H9 (cell line): ENCODE measurements at regions not wholly inside any gene's neighbourhood (a gene's known extent, or its start where the extent isn't known, plus 50 kb on each side); places are given as distances from the start of the nearest gene placed in this dataset.
A peak's percentile ranks its signal among the peaks of the same experiment; 100 is the strongest.

ENCODE experiments used
- DNase-seq: peaks from one replicate; pipeline ENCODE4 v3.0.0-alpha.2; 2017
- H2AFZ ChIP-seq: one replicate; pipeline ENCODE4 v1.6.1; 2013; ENCODE audit warnings: mild to moderate bottlenecking, low read length, control low read depth, moderate library complexity
- H2AK5ac ChIP-seq: 2 replicates; pipeline ENCODE4 v1.6.1; 2013; ENCODE audit warnings: low read length, control low read depth, mixed read lengths; ENCODE audit not compliant: insufficient read length
- H2BK120ac ChIP-seq: one replicate; pipeline ENCODE4 v1.6.1; 2013; ENCODE audit warnings: low read depth, mild to moderate bottlenecking, low read length, control low read depth, inconsistent platforms; ENCODE audit not compliant: poor library complexity, severe bottlenecking
- H2BK12ac ChIP-seq: 2 replicates; pipeline ENCODE4 v1.6.1; 2013; ENCODE audit warnings: low read length, control low read depth, mixed read lengths, low read depth; ENCODE audit not compliant: insufficient read length
- H2BK15ac ChIP-seq: 2 replicates; pipeline ENCODE4 v1.6.1; 2013; ENCODE audit warnings: low read depth, low read length, control low read depth
- H2BK20ac ChIP-seq: one replicate; pipeline ENCODE4 v1.6.1; 2013; ENCODE audit warnings: low read depth, mild to moderate bottlenecking, low read length, control low read depth, inconsistent platforms; ENCODE audit not compliant: poor library complexity, severe bottlenecking
- H2BK5ac ChIP-seq: 2 replicates; pipeline ENCODE4 v1.6.1; 2013; ENCODE audit warnings: low read length, control low read depth, mixed read lengths; ENCODE audit not compliant: insufficient read length
- H3K14ac ChIP-seq: 2 replicates; pipeline ENCODE4 v1.6.1; 2013; ENCODE audit warnings: low read length, control low read depth; ENCODE audit not compliant: insufficient read depth
- H3K18ac ChIP-seq: 2 replicates; pipeline ENCODE4 v1.6.1; 2013; ENCODE audit warnings: low read depth, mild to moderate bottlenecking, mixed read lengths, low read length, control low read depth; ENCODE audit not compliant: insufficient read length
- H3K23ac ChIP-seq: 2 replicates; pipeline ENCODE4 v1.6.1; 2013; ENCODE audit warnings: low read length, control low read depth, mixed read lengths, low read depth; ENCODE audit not compliant: insufficient read length
- H3K23me2 ChIP-seq: 2 replicates; pipeline ENCODE4 v1.6.1; 2013; ENCODE audit warnings: low read depth, mild to moderate bottlenecking, mixed read lengths, low read length, control low read depth; ENCODE audit not compliant: insufficient read length, poor library complexity, severe bottlenecking
- H3K27ac ChIP-seq: 2 replicates; pipeline ENCODE4 v1.5.1; 2013; ENCODE audit warnings: low read length, control low read depth, mixed read lengths, low read depth; ENCODE audit not compliant: insufficient read length
- H3K27me3 ChIP-seq: 2 replicates; pipeline ENCODE4 v1.6.1; 2013; ENCODE audit warnings: low read length, control low read depth, inconsistent platforms; ENCODE audit not compliant: insufficient read depth
- H3K4ac ChIP-seq: 2 replicates; pipeline ENCODE4 v1.6.1; 2013; ENCODE audit warnings: low read depth, mild to moderate bottlenecking, control low read depth, inconsistent platforms, low read length, moderate library complexity
- H3K4me1 ChIP-seq: 2 replicates; pipeline ENCODE4 v1.6.1; 2013; ENCODE audit warnings: low read length, control low read depth, inconsistent platforms; ENCODE audit not compliant: insufficient read depth
- H3K4me2 ChIP-seq: 2 replicates; pipeline ENCODE4 v1.6.1; 2013; ENCODE audit warnings: low read length, control low read depth, mixed read lengths; ENCODE audit not compliant: insufficient read length, insufficient read depth
- H3K56ac ChIP-seq: 2 replicates; pipeline ENCODE4 v1.6.1; 2013; ENCODE audit warnings: low read depth, mild to moderate bottlenecking, mixed read lengths, low read length, control low read depth; ENCODE audit not compliant: insufficient read length
- H3K79me1 ChIP-seq: 2 replicates; pipeline ENCODE4 v1.6.1; 2013; ENCODE audit warnings: low read depth, mild to moderate bottlenecking, moderate library complexity, low read length, control low read depth, inconsistent platforms; ENCODE audit not compliant: insufficient read depth, poor library complexity, severe bottlenecking
- H3K79me2 ChIP-seq: 2 replicates; pipeline ENCODE4 v1.6.1; 2013; ENCODE audit warnings: low read length, control low read depth, inconsistent platforms; ENCODE audit not compliant: insufficient read depth
- H3K9ac ChIP-seq: 2 replicates; pipeline ENCODE4 v1.6.1; 2013; ENCODE audit warnings: low read length, control low read depth, mixed read lengths; ENCODE audit not compliant: insufficient read length; ENCODE audit errors: extremely low read depth
- H3K9me3 ChIP-seq: one replicate; pipeline ENCODE4 v1.6.1; 2013; ENCODE audit warnings: low read depth, low read length, inconsistent platforms; ENCODE audit not compliant: control insufficient read depth
- H3T11ph ChIP-seq: one replicate; pipeline ENCODE4 v1.6.1; 2013; ENCODE audit warnings: mild to moderate bottlenecking, low read length, control low read depth, inconsistent platforms
- H4K20me1 ChIP-seq: one replicate; pipeline ENCODE4 v1.6.1; 2013; ENCODE audit not compliant: control insufficient read depth, insufficient read length, insufficient read depth
- H4K5ac ChIP-seq: 2 replicates; pipeline ENCODE4 v1.6.1; 2013; ENCODE audit warnings: low read depth, mild to moderate bottlenecking, mixed read lengths, low read length, control low read depth; ENCODE audit not compliant: insufficient read length
- H4K8ac ChIP-seq: replicated peaks from 2 replicates; pipeline ENCODE4 v1.6.1; 2013; ENCODE audit warnings: low read length, control low read depth, mixed read lengths, low read depth; ENCODE audit not compliant: insufficient read length
- H4K91ac ChIP-seq: 2 replicates; pipeline ENCODE4 v1.6.1; 2013; ENCODE audit warnings: low read depth, mild to moderate bottlenecking, moderate library complexity, mixed read lengths, low read length, control low read depth; ENCODE audit not compliant: insufficient read length
- H3K27ac Mint-ChIP-seq, 3 experiments: 2 replicates in 2 of 3; 3 replicates in 1 of 3; pipeline ENCODE4 v1.8.0; 2020 to 2021; ENCODE audit warnings: mixed read lengths in 3 of 3, mild to moderate bottlenecking in 1 of 3, moderate library complexity in 1 of 3
- H3K27me3 Mint-ChIP-seq: 2 replicates; pipeline ENCODE4 v1.8.0; 2021; ENCODE audit warnings: low read depth, mild to moderate bottlenecking, moderate library complexity, mixed read lengths
- H3K36me3 Mint-ChIP-seq, 3 experiments: 2 replicates in 2 of 3; 3 replicates in 1 of 3; pipeline ENCODE4 v1.8.0; 2020 to 2021; ENCODE audit warnings: low read depth in 3 of 3, mixed read lengths in 3 of 3; ENCODE audit not compliant: insufficient read depth in 1 of 3
- H3K4me1 Mint-ChIP-seq, 2 experiments: 2 replicates each; pipeline ENCODE4 v1.8.0; 2020; ENCODE audit warnings: mixed read lengths in 2 of 2
- H3K4me3 Mint-ChIP-seq, 2 experiments: 2 replicates in 1 of 2; 3 replicates in 1 of 2; pipeline ENCODE4 v1.8.0; 2020 to 2021; ENCODE audit warnings: mild to moderate bottlenecking in 2 of 2, mixed read lengths in 2 of 2, moderate library complexity in 1 of 2
- H3K9me3 Mint-ChIP-seq, 2 experiments: 2 replicates in 1 of 2; 3 replicates in 1 of 2; pipeline ENCODE4 v1.8.0; 2020; ENCODE audit warnings: mild to moderate bottlenecking in 2 of 2, mixed read lengths in 2 of 2, moderate library complexity in 1 of 2
- CTCF ChIP-seq: fragments of 200-600 bp; sonication (generic); conservative IDR thresholded peaks from 3 replicates; pipeline ENCODE4 v1.8.0; 2021; ENCODE audit warnings: antibody characterized with exemption, mild to moderate bottlenecking
- WGBS: extraction: QIAGEN DNeasy Blood & Tissue Kit; methylation state at CpG from one replicate; pipeline ENCODE4 v1.1.7; 2013; ENCODE audit warnings: missing lambda C conversion rate, low lambda C conversion rate, mixed read lengths; ENCODE audit not compliant: insufficient read length; ENCODE audit errors: extremely low coverage; 5-methylcytosine and 5-hydroxymethylcytosine counted together

GRCh38 chr5:145226726-145227125 lies 608.4 kb downstream of the PRELID2 start:
- H3K4me2 ChIP-seq = no peak overlapping the region
- Mint-ChIP-seq H3K27me3 (no peaks in the 10 kb centered on the region), H3K36me3 (no peaks in the 10 kb centered on the region), H3K4me3 (no peak overlapping the region), H3K4me1 (peaks cover 0 to 4% of the 10 kb centered on the region in 2 experiments; a peak in 1 of 4 replicates), H3K27ac (peak overlapping the region in 1 of 3 experiments; percentile 24; a peak in 1 of 7 replicates), H3K9me3 (no peaks in the 10 kb centered on the region)
- no peak for TF ChIP-seq CTCF
- no peak overlapping the region for H2AK5ac ChIP-seq
- H2BK20ac ChIP-seq = no peak overlapping the region
- no peak overlapping the region for H3K18ac ChIP-seq
- no peaks in the 10 kb centered on the region for H3K27me3 ChIP-seq
- H3K23me2 ChIP-seq = no peaks in the 10 kb centered on the region
- H4K8ac ChIP-seq = no peak overlapping the region
- no peak for DNase-seq
- no peak overlapping the region for H3K23ac ChIP-seq
- H4K5ac ChIP-seq = no peak overlapping the region
- H3K14ac ChIP-seq = no peak overlapping the region
- no CpG with 5 or more reads among the region's 3 CpGs for WGBS
- no peak overlapping the region for H3K9ac ChIP-seq
- H3K56ac ChIP-seq = no peak overlapping the region
- no peak overlapping the region for H3T11ph ChIP-seq
- no peak overlapping the region for H2BK15ac ChIP-seq
- H4K20me1 ChIP-seq = no peaks in the 10 kb centered on the region
- no peak overlapping the region for H3K4ac ChIP-seq
- H2BK5ac ChIP-seq = no peak overlapping the region
- no peak overlapping the region for H2AFZ ChIP-seq
- no peak overlapping the region for H4K91ac ChIP-seq
- no peak overlapping the region for H2BK12ac ChIP-seq
- no peaks in the 10 kb centered on the region for H3K4me1 ChIP-seq
- no peaks in the 10 kb centered on the region for H3K79me2 ChIP-seq
- no peak overlapping the region for H3K27ac ChIP-seq
- H3K79me1 ChIP-seq = no peaks in the 10 kb centered on the region
- no peak overlapping the region for H2BK120ac ChIP-seq
- no peaks in the 10 kb centered on the region for H3K9me3 ChIP-seq
